Esophagus muscularis mucosa (tissue), 3 donors: ENCODE measurements at regions not wholly inside any gene's neighbourhood (a gene's known extent, or its start where the extent isn't known, plus 50 kb on each side); places are given as distances from the start of the nearest gene placed in this dataset.

ENCODE experiments used
- CTCF ChIP-seq, 3 experiments: fragments of 200-600 bp in 2 of 3; fragments of 450-650 bp in 1 of 3; sonication (generic) in 2 of 3; IDR thresholded peaks; one replicate each; pipeline ENCODE4 v1.5.1; 2017 to 2019; ENCODE audit warnings: antibody characterized with exemption in 3 of 3, mild to moderate bottlenecking in 2 of 3, moderate library complexity in 1 of 3
- POLR2A ChIP-seq: fragments of 450-650 bp; IDR thresholded peaks from one replicate; pipeline ENCODE4 v1.6.1; 2017; ENCODE audit warnings: antibody characterized with exemption, moderate library complexity, mild to moderate bottlenecking, low read depth

DNA sequence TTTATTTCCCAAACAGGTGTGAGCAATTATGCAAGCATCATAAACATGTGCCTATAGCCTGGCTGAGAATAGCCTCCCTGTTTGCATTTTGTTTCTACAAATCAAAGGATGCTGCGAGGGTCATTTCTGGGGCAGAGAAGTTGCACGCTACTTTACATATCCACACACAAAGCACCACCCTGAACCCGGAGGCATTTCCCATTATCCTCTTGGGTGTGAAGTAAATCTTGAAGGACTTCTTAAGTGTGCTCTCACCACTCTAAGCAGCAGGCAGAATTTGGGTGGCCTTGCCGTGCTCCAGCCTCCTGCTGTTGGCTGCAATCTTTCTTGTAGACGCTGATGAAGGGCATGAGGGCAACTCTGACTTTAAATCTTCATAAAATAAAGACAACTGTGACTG lies 124.0 kb upstream of the TLE4 start:
- TF ChIP-seq CTCF (IDR thresholded peaks at IDR 0.05) (no peak), POLR2A (no peak)
